Endothelial cell of umbilical vein (primary cell): ENCODE measurements at regions not wholly inside any gene's neighbourhood (a gene's known extent, or its start where the extent isn't known, plus 50 kb on each side); places are given as distances from the start of the nearest gene placed in this dataset.

Experiments
- BruUV-seq: library from RNA; stranded (reverse); fragments of 400-500 nt; replicated peaks from 2 replicates; lab custom pipeline; 2021; lab: Mats Ljungman, UMichigan
- CTCF ChIA-PET: fragments of 300-600, 350-600 bp; sonication (Branson Sonifier 250); formaldehyde crosslinking; loops from one replicate; lab custom pipeline; 2021; ENCODE audit warnings: antibody characterized with exemption, inconsistent platforms; lab: Charles Lee
- POLR2A ChIA-PET: fragments of 300-600, 350-600 bp; sonication (Branson Sonifier 250); formaldehyde crosslinking; loops from one replicate; lab custom pipeline; 2021; ENCODE audit warnings: antibody characterized with exemption, inconsistent platforms; lab: Charles Lee
- DNase-seq: peaks from one replicate; pipeline ENCODE4 v3.0.0-alpha.2; 2011; ENCODE audit warnings: low read depth, low spot score
- FAIRE-seq: peaks from 2 replicates; lab custom pipeline; 2011; peaks lifted over from hg19 to GRCh38; lab: Jason Lieb, UNC
- H2AFZ ChIP-seq: 2 replicates; pipeline ENCODE4 v1.6.0; 2012; ENCODE audit warnings: low read depth, low read length, control low read depth, inconsistent platforms
- H3K27ac ChIP-seq: 2 replicates; pipeline ENCODE4 v1.5.1; 2011; ENCODE audit warnings: low read depth, mild to moderate bottlenecking, control low read depth, low read length, moderate library complexity; ENCODE audit not compliant: insufficient read depth
- H3K27me3 ChIP-seq, 2 experiments: 2 replicates each; pipeline versions ENCODE4 v1.6.0 to v1.6.1; 2011; ENCODE audit warnings: low read length in 2 of 2, mixed read lengths in 1 of 2; ENCODE audit not compliant: control insufficient read depth in 2 of 2, insufficient read depth in 2 of 2
- H3K36me3 ChIP-seq, 2 experiments: 2 replicates in 1 of 2; 3 replicates in 1 of 2; pipeline ENCODE4 v1.5.1; 2011; ENCODE audit warnings: low read length in 2 of 2, mild to moderate bottlenecking in 1 of 2, moderate library complexity in 1 of 2; ENCODE audit not compliant: control insufficient read depth in 2 of 2, insufficient read depth in 2 of 2; ENCODE audit errors: extremely low read depth in 1 of 2
- H3K4me1 ChIP-seq: 3 replicates; pipeline ENCODE4 v1.5.1; 2011; ENCODE audit warnings: mild to moderate bottlenecking, low read length; ENCODE audit not compliant: control insufficient read depth, insufficient read depth; ENCODE audit errors: extremely low read depth
- H3K4me2 ChIP-seq: 2 replicates; pipeline ENCODE4 v1.6.1; 2011; ENCODE audit warnings: low read length, control low read depth, mixed read lengths; ENCODE audit not compliant: insufficient read depth
- H3K4me3 ChIP-seq, 3 experiments: fragments of 200-600 bp in 1 of 3; sonication (generic), shearing (Covaris generic) in 1 of 3; replicated peaks in 1 of 3; 2 replicates each; pipeline ENCODE4 v1.5.1; 2011 to 2016; ENCODE audit warnings: control low read depth in 3 of 3, low read length in 3 of 3, mild to moderate bottlenecking in 2 of 3, inconsistent platforms in 1 of 3, low read depth in 1 of 3, moderate library complexity in 1 of 3; ENCODE audit not compliant: insufficient read depth in 1 of 3
- H3K79me2 ChIP-seq: 2 replicates; pipeline ENCODE4 v1.6.0; 2012; ENCODE audit warnings: low read length, inconsistent platforms; ENCODE audit not compliant: control insufficient read depth, insufficient read depth
- H3K9ac ChIP-seq: replicated peaks from 2 replicates; pipeline ENCODE3; 2011; ENCODE audit warnings: low read length, control low read depth; ENCODE audit not compliant: insufficient read depth; ENCODE audit errors: extremely low read depth
- H3K9me1 ChIP-seq: replicated peaks from 3 replicates; pipeline ENCODE4 v1.6.0; 2011; ENCODE audit warnings: mild to moderate bottlenecking, low read length; ENCODE audit not compliant: control insufficient read depth, insufficient read depth; ENCODE audit errors: extremely low read depth
- H3K9me3 ChIP-seq: replicated peaks from 2 replicates; pipeline ENCODE4 v1.5.1; 2012; ENCODE audit warnings: low read length, inconsistent platforms; ENCODE audit not compliant: control insufficient read depth, insufficient read depth
- H4K20me1 ChIP-seq: replicated peaks from 2 replicates; pipeline ENCODE3; 2011; ENCODE audit warnings: mild to moderate bottlenecking, low read length; ENCODE audit not compliant: control insufficient read depth, insufficient read depth; ENCODE audit errors: extremely low read depth
- CTCF ChIP-seq, 2 donors: IDR thresholded peaks; 1 replicate in 1 of 2; 2 replicates in 1 of 2; pipeline ENCODE4 v1.5.1; 2011; ENCODE audit warnings: low read length in 2 of 2, mild to moderate bottlenecking in 2 of 2, moderate library complexity in 2 of 2, control low read depth in 1 of 2, inconsistent platforms in 1 of 2, low read depth in 1 of 2; ENCODE audit not compliant: insufficient read depth in 1 of 2; ENCODE audit errors: extremely low read depth in 1 of 2
- EZH2 ChIP-seq: IDR thresholded peaks from 2 replicates; pipeline ENCODE4 v1.6.1; 2012; ENCODE audit warnings: borderline replicate concordance, low read depth, mild to moderate bottlenecking, moderate library complexity, low read length, inconsistent platforms; ENCODE audit not compliant: severe bottlenecking
- FOS ChIP-seq: IDR thresholded peaks from 2 replicates; pipeline ENCODE4 v1.6.1; 2011; ENCODE audit warnings: mild to moderate bottlenecking, low read length, moderate library complexity, borderline replicate concordance; ENCODE audit not compliant: insufficient read depth
- GATA2 ChIP-seq: IDR thresholded peaks from 2 replicates; pipeline ENCODE4 v1.7.0; 2011; ENCODE audit warnings: low read depth, mild to moderate bottlenecking, moderate library complexity, mixed read lengths, low read length; ENCODE audit not compliant: insufficient read length, insufficient read depth
- JUN ChIP-seq: IDR thresholded peaks from 2 replicates; pipeline ENCODE4 v1.6.1; 2011; ENCODE audit warnings: borderline replicate concordance, low read depth; ENCODE audit not compliant: insufficient read length, insufficient read depth
- MAX ChIP-seq: IDR thresholded peaks from 2 replicates; pipeline ENCODE4 v1.6.1; 2011; ENCODE audit not compliant: insufficient read depth, insufficient read length
- MYC ChIP-seq: IDR thresholded peaks from one replicate; pipeline ENCODE4 v1.6.1; 2011; ENCODE audit warnings: mild to moderate bottlenecking, low read depth, low read length
- POLR2A ChIP-seq: IDR thresholded peaks from 2 replicates; pipeline ENCODE4 v1.6.1; 2012; ENCODE audit warnings: low read depth, mild to moderate bottlenecking, control low read depth, low read length
- POLR2AphosphoS5 ChIP-seq: IDR thresholded peaks from 2 replicates; pipeline ENCODE4 v1.6.1; 2012; ENCODE audit warnings: low read depth, mild to moderate bottlenecking, control low read depth, low read length, moderate library complexity; ENCODE audit not compliant: insufficient read depth
- dilution Hi-C: fragments of 300-500 bp; cut with MboI; formaldehyde crosslinking; loops from one replicate; pipeline ENCODE4 v1.15.0; 2019; ENCODE audit warnings: low sequenced_read_pairs; ENCODE audit not compliant: extremely low pct_ligation_motif_present
- intact Hi-C: fragments of 100-400 bp; cut with micrococcal nuclease; formaldehyde crosslinking; loops from one replicate; pipeline ENCODE4 v1.10.0; 2022

GRCh38 chr6:151738960-151739359, 68.5 kb upstream of the ESR1 start:
- intact Hi-C loops: no loop called here
- Histone ChIP-seq H3K9me1 (no peaks in the 10 kb centered on the region), H3K4me3 (no peak overlapping the region), H3K9me3 (no peaks in the 10 kb centered on the region), H3K36me3 (no peaks in the 10 kb centered on the region), H3K79me2 (no peaks in the 10 kb centered on the region), H3K9ac (no peak overlapping the region), H3K27me3 (peaks cover 0 to 3% of the 10 kb centered on the region in 2 experiments), H3K27ac (no peak overlapping the region), H3K4me2 (no peak overlapping the region), H2AFZ (no peak overlapping the region), H3K4me1 (no peaks in the 10 kb centered on the region), H4K20me1 (no peaks in the 10 kb centered on the region)
- DNase-seq (no peak), FAIRE-seq (no peak)
- dilution Hi-C loops: no loop called here
- POLR2A ChIA-PET: no interaction called here
- TF ChIP-seq EZH2 (no peak), POLR2AphosphoS5 (no peak), MAX (no peak), JUN (no peak), CTCF (IDR thresholded peaks at IDR 0.05; ENCODE audit: extremely low read depth in 1 of 2, insufficient read depth in 1 of 2, low read depth in 1 of 2, low read length in 2 of 2) (no peak), POLR2A (no peak), GATA2 (no peak), FOS (no peak), MYC (no peak)
- no TSS peak for BruUV-seq
- CTCF ChIA-PET: interaction anchor here (0.8 to 1.2 kb wide), 2 partner anchors 13 to 529 kb away, joined by 3 read pairs; no protein-coding TSS in a partner anchor
